ENCODE measurements at regions not wholly inside any gene's neighbourhood (a gene's known extent, or its start where the extent isn't known, plus 50 kb on each side); places are given as distances from the start of the nearest gene placed in this dataset.

DNA sequence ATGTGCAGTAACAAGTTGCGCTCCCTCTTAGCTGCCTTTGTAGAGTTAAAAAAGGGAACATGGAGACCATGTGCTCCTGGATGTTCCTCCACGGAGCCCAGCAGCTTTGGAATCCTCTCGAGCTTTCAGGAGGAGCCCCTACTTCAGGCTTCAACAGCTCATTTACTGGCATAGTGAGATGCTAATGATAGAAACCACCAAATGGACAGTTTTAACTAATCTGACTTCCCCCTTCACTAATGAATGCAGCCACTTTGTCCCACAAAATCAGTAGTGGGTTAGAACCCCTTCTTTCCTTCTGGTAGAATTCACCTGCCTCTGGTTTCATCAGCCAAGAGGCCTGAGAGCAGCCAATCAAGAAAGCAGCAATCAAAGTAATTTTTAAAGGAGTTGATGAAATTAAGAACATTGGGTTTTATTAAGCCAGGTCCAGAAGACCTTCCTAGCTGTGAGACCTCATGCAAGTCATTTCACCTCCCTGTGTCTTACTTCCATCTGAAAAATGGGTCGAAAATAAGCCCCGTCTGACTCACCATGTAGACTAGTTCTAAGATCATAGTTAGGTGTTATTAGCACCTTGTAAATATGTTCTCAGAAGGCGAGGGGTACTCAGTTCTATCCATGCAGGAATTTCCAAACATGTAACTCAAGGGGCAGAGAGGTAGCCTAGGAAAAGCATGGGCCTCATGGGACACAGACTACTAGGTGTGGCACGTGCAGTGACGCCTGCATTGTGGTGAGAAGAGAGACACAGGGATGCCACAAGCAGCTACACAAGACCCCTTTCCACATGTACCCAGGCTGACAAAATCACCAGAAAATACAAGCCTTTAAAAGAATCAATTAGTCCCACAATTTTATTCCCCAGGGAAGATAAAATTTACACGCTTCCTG, 179.7 kb upstream of the LPP start:
- DNase-seq (ENCODE audit: low read depth in 2 of 2): no peak

DNA sequence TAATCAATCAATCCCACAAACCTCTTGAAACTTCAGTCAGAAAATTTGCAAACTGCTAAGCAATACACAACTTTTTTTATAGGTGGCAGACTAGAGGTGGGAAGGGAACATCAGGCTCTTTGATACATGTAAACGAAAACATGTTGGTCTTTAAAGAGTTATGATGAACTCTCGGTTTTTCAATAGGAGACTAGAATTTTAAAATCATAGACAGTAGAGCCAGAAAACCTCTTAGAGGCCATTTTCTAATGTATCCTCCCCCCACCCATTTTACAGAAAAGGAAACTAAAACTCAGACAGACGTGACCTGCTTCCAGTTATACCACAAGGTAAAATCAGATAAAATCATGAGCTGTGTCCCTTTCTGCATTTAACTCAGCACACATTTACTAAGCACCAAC, 179.1 kb upstream of the LPP start:
- DNase-seq (ENCODE audit: low read depth in 2 of 2): no peak

DNA sequence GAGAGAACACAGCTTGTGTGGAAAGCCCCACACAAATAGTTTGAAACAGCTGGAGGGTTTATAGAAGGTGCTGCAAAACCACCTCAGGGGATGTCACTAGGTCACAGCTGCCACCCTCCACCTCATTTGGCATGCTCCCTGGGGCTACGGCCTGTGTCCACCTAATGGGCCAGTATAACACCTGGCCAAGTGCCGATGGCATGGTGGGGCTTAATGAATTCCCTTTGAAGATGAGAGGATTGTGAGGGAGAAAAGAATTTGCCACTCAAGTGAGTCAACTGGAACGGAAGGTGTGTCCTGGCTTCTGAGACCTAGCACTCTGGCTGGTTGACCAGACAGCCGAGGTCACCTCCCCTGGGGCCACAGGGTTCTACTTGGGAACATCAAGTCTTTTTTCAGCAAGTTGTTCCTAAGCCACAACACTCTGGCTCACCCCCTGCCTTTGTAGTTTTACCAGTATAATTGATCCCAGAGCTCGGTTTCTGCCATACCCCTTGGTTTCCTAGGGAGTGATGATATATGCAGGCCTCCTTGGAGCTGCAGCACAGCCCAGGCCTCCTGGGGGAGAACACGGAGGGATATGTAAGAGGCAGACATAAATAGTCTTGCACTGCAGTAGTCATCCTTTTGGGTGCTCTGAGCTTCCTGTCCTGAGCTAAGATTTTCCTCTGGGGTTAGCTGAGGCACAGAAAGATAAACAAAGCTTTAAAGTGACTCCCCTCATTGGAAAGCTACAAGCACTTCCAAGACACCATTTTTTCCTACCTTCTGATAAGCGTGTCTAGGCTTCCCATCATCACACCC, 178.2 kb upstream of the LPP start:
- peak in 1 of 2 donors; percentile 10 for DNase-seq (ENCODE audit: low read depth in 2 of 2)

DNA sequence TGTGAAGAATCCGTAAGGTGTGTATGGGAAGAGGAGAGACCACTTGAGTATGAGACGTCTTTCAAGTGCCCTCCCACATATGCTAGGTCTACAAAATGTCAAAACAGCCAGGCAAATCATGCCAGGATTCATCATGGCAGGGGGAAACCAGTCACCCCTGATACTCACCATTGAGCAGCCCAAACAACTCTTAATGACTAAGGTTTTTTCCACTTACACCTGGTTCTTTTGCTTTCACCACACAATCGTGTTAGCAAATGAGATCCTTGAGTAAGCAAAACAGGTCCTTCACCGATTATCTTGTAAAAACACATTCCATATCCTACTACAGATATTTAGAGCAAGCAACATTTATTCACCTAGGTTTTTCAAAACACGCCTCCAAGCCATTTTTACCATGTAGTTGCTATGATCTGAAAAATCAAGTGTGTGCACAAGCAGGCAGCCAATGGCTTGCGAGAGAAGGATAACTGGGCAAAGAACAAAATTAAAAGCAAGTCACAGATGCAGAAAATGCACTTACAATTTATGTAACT, 177.5 kb upstream of the LPP start:
- DNase-seq (ENCODE audit: low read depth in 2 of 2): peak; percentile 45 to 53

DNA sequence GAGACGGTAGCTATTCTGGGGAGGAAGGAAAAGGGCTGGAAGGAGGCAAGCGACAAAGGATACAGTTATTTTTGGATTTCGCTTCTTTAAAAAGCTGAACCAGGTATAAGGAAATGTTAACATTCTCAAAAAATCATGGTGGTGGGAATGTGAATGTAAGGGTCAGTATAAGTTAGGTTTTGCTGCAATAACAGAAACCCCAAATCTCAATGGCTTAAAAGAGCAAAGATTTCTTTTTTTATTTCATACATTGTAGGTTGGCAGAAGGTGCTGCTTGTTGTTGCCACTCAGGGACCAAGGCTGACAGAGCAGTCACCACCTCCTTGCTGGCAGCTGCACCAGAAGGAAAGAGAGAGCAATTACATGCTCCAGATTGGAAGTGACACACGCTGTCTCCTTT, 176.3 kb upstream of the LPP start:
- no peak for DNase-seq (ENCODE audit: low read depth in 2 of 2)

DNA sequence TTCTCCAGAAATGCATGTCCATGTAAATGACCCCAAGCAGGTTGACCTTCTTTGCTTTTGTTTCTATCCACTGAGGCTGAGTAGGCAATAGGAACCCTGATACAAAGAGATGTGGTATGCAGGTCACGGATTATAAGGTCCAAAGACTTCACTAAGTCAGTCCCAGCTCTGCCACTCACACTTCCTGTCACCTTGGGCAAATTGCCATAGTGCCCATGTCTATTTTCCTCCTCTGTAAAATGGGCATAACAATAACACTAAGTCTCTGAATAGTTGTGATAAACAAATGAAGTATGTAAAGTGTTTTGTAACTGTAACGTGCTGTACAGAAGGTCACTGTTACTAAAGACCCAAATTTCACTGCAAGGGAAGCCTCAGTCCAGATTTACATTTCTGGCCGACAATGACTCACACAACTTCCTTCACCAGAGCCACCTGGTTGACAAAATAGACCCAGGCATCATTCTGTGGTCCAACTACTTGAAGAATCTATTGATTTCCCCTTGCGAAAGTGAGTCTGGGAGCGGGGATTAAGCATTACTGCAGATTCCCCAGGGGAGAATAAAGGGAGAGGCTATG, 175.4 kb upstream of the LPP start:
- no peak for DNase-seq (ENCODE audit: low read depth in 2 of 2)

DNA sequence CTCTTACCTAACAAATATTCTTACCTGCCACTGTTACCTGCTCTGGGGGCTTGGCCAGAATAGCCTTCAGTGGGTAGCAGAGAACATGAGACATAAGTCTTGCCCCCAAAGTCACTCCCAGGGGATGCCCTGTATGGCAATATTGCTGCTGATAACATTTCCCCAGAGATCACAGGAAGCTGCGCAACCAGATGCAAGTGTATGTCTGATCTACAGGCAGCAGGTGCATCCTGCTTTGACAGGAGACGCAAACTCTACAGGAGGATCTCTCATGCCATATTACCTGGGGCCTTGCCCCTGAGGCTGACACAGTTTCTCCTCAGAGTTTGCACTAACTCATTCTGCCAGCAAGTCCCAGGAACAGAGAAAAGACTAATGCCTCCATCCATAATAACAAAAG, 174.4 kb upstream of the LPP start:
- DNase-seq (ENCODE audit: low read depth in 2 of 2): no peak

DNA sequence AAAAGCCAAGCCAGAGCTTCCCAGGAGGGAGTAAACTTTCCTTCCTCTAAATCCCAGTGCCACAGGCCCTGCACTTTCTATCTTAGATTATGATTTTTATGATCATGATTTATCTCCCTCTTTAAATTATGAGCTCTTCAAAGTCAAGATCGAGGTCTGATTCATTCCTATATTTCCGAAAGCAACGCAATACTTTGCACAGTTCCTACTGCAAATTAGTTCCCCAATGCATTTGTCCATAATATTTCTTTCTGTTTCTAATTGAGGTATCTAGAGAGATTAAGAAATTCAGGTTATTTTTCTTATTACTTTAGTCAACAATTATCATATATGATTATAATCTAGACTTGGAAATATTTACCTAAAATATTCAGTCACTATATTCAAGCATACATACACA, 173.1 kb upstream of the LPP start:
- no peak for DNase-seq (ENCODE audit: low read depth in 2 of 2)

DNA sequence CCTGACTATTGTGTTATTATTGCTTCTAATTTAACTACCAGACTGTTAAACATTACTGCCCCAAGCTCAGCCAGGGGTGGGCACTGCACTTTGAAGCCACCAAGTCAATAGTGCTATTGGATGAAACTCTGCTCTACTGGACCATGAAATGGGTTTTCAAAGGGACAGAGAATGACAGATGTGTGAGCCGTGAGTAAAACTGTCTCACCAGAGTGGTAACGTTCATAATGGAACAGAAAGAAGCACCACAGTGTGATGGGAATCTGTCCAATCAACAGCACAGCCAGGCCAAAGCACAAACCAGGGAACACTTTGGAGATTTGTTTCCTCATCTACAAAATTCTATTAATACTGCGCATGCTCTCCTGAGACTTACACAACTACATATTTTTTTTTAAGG, 171.8 kb upstream of the LPP start:
- DNase-seq (ENCODE audit: low read depth in 2 of 2): no peak

DNA sequence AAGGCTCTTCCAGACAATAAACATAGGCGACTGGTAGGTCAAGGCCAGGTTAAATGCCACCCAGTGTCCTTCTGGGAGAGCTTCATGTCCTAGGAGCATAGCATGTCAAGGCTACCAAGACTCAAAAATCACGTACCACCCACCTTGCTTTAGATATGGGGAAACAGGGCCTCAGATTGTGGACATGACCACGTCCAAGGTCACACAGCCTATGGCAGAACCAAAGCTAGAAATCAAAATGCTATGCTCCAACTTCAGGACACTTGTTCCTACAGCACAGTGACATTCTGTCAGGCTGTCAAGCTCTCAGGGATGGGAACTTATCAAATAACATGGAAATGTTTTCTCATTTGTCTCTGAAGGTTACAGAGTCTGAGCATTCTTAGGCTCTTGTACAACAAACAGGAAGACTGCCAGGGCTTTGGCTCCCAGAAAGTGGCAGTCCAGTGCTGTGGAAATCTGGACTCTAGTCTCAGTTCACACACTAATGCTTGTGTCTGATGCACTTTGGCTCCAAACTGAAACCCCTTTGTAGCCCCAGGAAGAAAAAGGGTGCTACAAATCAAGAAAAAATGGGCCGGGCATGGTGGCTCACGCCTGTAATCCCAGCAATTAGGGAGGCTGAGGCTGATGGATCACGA, 170.4 kb upstream of the LPP start:
- no peak for DNase-seq (ENCODE audit: low read depth in 2 of 2)

DNA sequence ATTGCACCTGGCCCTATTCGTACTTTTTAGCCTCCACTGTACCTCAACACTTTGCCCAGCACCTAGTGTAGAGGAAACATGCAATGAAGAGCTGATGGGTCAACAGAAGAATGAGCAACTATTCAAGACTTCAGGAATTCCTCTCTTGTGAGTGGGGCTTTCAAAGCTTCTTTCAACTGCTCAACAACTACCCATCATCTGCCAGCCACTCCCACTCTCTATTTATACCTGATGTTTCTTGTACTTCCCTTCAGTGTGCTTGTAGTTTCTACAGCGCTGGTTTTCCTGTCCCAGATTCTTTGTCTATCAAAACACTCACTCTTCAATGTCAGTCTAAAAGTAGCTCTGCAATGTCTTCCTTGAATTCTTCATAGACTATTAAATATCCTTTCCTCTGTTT, 168.3 kb upstream of the LPP start:
- no peak for DNase-seq (ENCODE audit: low read depth in 2 of 2)

DNA sequence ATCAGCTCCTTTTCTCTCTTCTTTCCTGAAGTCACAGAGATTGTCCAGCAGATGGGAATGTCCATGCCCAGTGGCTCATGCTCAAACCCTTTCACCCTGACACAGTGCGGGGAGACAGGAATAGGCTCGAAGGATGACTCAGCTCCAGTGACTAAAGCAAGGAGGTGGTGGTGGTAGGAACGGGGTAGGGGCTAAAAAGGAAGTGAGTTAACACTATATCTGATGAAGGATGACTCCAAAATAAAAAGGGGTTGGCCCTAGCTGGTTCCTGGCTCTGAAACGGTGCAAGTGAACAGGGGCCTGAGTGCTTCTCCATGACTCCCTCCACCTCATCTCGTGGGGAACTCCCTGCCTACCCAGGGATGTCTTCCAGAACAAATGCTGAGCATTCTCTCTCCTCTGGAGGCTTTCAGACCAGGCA, 167.4 kb upstream of the LPP start:
- DNase-seq (ENCODE audit: low read depth in 2 of 2): peak; percentile 32 to 51

DNA sequence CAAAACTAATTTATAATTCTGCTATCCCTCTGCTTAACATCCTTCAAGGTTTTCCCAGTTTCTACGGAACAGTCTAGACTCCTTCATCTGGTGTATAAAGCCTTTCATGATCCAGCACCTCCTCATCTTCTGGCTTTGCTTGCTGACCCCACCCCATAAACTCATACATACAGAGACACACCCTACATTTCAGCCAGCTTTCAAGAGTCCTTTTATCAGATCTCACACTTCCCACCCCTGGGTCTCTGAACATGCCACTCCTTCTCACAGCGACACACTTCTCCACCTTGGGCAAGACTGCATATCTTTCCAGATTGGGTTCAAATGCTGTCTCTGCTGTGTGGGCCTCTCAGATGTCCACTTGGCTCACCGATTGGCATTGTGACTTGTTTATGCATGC, 166.8 kb upstream of the LPP start:
- DNase-seq (ENCODE audit: low read depth in 2 of 2): no peak

DNA sequence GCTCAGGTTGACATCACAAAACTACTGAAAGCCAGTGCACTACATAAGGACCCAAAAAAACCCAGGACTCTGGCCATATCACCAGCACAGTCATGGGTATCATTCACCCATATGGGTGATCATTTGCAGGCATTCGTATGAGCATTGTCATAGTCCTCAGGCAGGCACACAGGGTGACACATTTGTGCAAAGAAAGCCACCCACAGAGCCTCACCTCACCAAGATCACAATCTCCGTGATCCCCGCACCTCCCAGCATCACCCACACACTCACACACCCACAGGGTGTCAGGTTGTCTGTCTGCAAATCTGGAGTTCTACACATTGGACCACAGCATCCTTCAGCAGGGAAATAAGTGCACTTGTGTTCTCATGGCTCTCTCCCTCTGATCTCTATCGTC, 166.0 kb upstream of the LPP start:
- DNase-seq (ENCODE audit: low read depth in 2 of 2): peak; percentile 32 to 45

DNA sequence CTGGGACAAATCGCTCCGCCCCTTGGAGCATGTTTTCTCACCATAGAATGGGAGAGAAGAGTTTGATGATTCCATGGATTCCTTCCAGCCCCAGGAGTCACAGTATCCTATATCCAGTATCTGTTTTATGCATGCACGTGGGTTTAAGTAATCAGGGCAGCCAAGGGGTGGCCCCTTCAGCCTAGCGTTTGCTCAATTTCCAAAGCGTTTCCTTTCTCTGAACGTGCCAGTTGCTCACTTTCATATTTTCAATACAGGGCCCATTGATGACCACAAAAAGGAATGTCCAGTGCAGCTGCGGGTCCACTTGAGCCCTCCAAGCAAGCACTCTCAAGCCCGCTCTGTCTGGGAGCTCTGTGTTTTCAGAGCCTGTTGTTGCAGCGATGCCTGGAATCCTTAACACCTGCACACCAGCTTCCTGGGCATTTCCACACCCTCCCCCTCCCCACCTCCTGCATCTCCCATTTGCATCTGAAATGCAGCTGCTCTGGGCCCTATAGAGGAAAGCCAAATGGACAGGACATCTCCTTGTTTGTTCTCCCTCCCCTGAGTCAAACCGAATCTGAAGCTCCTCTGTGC, 164.3 kb upstream of the LPP start:
- DNase-seq (ENCODE audit: low read depth in 2 of 2): no peak

DNA sequence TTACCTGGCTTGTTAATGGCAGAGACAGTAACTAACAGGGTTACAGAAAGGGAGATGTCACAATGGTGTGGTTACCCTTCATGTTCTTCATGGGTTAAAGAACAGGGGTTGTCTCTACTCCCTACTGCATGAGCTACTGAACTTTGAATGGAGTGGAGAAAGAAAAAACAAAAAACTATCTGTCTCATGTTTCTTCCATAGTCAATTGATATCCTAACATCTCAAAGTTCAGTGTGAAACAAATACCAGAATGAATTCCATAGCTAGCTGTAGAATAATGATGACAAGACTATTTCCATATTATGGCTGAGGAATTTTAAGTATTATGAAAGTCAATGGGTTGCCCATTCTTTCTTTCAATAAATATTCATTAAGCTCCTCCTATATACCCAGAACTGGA, 161.3 kb upstream of the LPP start:
- no peak for DNase-seq (ENCODE audit: low read depth in 2 of 2)

DNA sequence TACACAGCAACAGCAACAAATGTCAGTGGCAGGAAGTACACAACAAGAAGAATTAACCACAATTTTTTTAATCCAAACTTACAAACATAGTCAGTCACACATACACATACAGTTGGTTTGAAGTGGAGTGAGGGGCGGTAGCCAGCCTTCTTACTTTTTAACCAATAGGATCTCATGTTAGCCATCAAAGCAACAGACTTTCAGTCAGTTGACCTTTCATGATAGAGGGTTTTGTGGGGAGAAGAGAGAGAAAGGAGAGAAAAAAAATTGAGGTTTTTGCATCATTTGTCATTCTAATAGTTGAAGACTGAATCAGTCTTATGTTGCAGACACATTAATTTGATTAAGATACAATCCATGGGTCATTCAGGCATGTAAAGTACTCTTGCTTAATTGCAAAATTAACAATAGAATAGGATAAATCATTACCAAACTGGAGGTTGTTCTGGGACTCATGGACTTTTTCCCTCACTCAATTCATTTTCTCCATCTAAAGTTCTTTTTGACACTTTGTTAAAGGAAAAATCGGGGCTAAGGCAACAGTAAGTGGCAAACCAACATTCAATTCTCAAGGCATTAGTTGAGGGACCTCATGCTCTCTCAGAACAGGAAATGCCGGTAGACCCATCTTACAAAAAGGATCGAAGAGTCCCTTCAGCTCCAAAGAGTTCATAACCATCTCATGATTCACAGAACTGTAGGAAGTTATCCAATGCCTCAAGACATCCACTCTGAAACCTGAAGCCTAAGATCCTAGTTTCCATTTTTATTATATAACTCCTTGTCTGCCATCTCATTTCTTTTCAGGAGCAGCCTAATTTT, 159.5 kb upstream of the LPP start:
- no peak for DNase-seq (ENCODE audit: low read depth in 2 of 2)

DNA sequence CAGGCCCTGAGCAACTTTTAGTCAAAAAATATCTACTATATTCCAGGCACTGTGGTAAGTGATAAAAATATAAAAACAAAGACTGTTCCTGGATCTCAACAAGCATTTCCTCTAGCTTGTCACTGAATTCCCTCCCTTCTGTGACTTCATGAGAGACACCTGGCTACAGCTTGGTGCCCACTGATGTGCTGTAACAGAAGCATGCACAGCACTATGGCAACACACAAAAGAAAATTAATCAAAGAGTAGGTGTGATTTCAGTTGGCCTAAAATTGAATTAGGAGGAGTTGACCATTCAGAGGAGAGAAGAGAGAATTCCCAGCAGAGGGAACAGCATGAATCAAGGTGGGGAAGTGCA, 158.9 kb upstream of the LPP start:
- no peak for DNase-seq (ENCODE audit: low read depth in 2 of 2)

DNA sequence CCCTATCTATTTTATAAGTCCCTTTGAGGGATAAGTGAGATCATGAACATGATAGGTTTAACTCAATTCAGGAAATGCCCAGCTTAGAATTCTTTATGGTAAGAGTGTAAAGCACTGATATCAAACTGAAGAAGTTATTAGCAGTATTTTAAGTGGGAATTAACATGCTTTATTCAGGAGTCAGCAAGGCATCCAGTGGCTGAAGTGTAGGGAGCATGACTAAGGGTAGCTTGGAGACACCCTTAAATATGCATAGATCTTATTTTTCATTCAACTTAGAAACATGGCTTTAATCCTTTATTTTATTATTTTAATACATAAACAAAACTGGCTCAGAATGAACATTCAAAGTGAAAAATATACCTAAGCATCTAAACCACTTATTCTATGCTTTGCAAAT, 158.3 kb upstream of the LPP start:
- no peak for DNase-seq (ENCODE audit: low read depth in 2 of 2)

DNA sequence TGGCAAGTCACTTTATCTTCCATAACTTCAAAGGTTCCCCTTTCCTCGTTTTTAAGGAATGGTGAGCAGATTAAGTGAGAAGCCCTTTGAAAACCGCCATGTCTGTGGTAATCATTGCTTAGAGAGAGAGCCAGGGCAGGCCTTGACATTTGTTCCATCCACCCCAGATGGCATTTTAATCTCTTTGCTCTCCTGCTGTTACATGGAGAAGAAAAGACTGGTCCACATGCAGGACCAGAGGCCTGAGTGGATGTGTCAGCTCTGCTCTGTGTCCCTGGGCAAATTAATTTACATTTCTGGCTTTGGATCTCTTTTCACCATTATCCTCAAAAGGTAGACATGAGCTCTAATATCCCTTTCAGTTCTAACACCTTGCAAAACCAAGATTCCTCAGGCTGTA, 157.3 kb upstream of the LPP start:
- DNase-seq (ENCODE audit: low read depth in 2 of 2): no peak

DNA sequence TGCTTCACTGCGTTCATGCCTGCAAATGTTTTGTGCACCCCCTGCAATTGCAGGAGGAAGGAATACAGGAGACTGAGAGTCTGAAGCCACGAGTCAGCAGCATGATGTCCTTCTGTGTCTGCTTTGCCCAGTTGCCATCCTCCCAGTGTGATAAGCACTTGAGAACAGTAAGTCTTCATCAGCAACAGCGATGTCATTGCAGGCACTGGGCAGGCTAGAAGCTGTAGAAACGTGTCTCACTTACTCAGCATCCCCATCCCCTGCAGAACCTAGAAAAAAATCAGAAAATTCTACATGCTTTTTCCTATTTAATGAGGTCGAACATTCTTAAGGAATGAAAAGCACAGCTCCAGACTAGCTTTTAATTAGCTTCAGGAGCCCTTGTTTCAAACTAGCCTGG, 156.5 kb upstream of the LPP start:
- no peak for DNase-seq (ENCODE audit: low read depth in 2 of 2)
